HEK293 (cell line): ENCODE measurements at regions not wholly inside any gene's neighbourhood (a gene's known extent, or its start where the extent isn't known, plus 50 kb on each side); places are given as distances from the start of the nearest gene placed in this dataset.

Source experiments
- CTCF ChIA-PET: fragments of 350-600 bp; formaldehyde crosslinking; extraction: SDS; loops from one replicate; lab custom pipeline; 2021; ENCODE audit warnings: antibody characterized with exemption; lab: Yijun Ruan, JAX
- POLR2A ChIA-PET: fragments of 300-600 bp; formaldehyde crosslinking; extraction: SDS; loops from one replicate; lab custom pipeline; 2020; ENCODE audit warnings: antibody characterized with exemption, inconsistent platforms; lab: Yijun Ruan, JAX
- H3K27ac ChIP-seq: fragments of 200-500 bp; sonication (Bioruptor generic); 2 replicates; pipeline ENCODE4 v1.5.1; 2014; ENCODE audit warnings: low read depth, low read length, control low read depth, inconsistent platforms; ENCODE audit errors: extremely low read depth
- H3K36me3 ChIP-seq, 2 experiments: fragments of 200-500 bp in 1 of 2; sonication (Bioruptor generic) in 1 of 2; 1 replicate in 1 of 2; 2 replicates in 1 of 2; pipeline ENCODE4 v1.5.1; 2014 to 2017; ENCODE audit warnings: inconsistent platforms in 2 of 2, low read length in 2 of 2; ENCODE audit not compliant: control insufficient read depth in 2 of 2, insufficient read depth in 1 of 2
- H3K4me1 ChIP-seq: fragments of 200-500 bp; sonication (Bioruptor generic); 2 replicates; pipeline ENCODE4 v1.5.1; 2014; ENCODE audit warnings: mild to moderate bottlenecking, low read length, inconsistent platforms; ENCODE audit not compliant: control insufficient read depth, insufficient read depth
- H3K4me3 ChIP-seq: 2 replicates; pipeline ENCODE4 v1.5.1; 2011; ENCODE audit warnings: low read depth, mild to moderate bottlenecking, control low read depth, low read length, moderate library complexity
- H3K9me3 ChIP-seq: fragments of 200-500 bp; sonication (Bioruptor generic); 2 replicates; pipeline ENCODE4 v1.5.1; 2014; ENCODE audit warnings: low read depth, low read length, inconsistent platforms; ENCODE audit not compliant: control insufficient read depth, insufficient read depth
- HOXC10 ChIP-seq: sonication (generic); formaldehyde crosslinking; IDR thresholded peaks from 2 replicates; pipeline ENCODE4 v1.8.1; 2023; ENCODE audit warnings: mild to moderate bottlenecking, missing genetic modification reagents
- KLF10 ChIP-seq: fragments of 450-650 bp; IDR thresholded peaks from 2 replicates; pipeline ENCODE4 v1.5.1; 2018; ENCODE audit warnings: missing biosample characterization, mild to moderate bottlenecking, missing genetic modification characterization
- OSR2 ChIP-seq: fragments of 450-650 bp; formaldehyde crosslinking; IDR thresholded peaks from 2 replicates; pipeline ENCODE4 v1.5.1; 2016; ENCODE audit warnings: missing biosample characterization, missing genetic modification characterization
- SP2 ChIP-seq: fragments of 450-650 bp; formaldehyde crosslinking; IDR thresholded peaks from 2 replicates; pipeline ENCODE4 v1.5.1; 2016; ENCODE audit warnings: missing biosample characterization, missing genetic modification characterization
- TCF7L2 ChIP-seq: IDR thresholded peaks from 2 replicates; pipeline ENCODE4 v1.6.1; 2011; ENCODE audit warnings: low read depth, mild to moderate bottlenecking, inconsistent platforms, low read length, moderate library complexity, borderline replicate concordance
- TSHZ1 ChIP-seq: fragments of 450-650 bp; formaldehyde crosslinking; IDR thresholded peaks from 2 replicates; pipeline ENCODE4 v1.5.1; 2016; ENCODE audit warnings: missing biosample characterization, missing genetic modification characterization, borderline replicate concordance
- ZBTB8A ChIP-seq: fragments of 450-650 bp; formaldehyde crosslinking; IDR thresholded peaks from 2 replicates; pipeline ENCODE4 v1.5.1; 2016; ENCODE audit warnings: missing biosample characterization, missing genetic modification characterization
- ZNF121 ChIP-seq: fragments of 450-650 bp; formaldehyde crosslinking; IDR thresholded peaks from 2 replicates; pipeline ENCODE4 v1.5.1; 2016; ENCODE audit warnings: missing biosample characterization, missing genetic modification characterization
- ZNF132 ChIP-seq: fragments of 450-650 bp; formaldehyde crosslinking; IDR thresholded peaks from 2 replicates; pipeline ENCODE4 v1.5.1; 2017; ENCODE audit warnings: missing biosample characterization, missing genetic modification characterization, borderline replicate concordance
- ZNF140 ChIP-seq: fragments of 450-650 bp; formaldehyde crosslinking; IDR thresholded peaks from 2 replicates; pipeline ENCODE4 v1.5.1; 2016; ENCODE audit warnings: missing biosample characterization, missing genetic modification characterization
- ZNF174 ChIP-seq: fragments of 450-650 bp; formaldehyde crosslinking; IDR thresholded peaks from 2 replicates; pipeline ENCODE4 v1.5.0; 2017; ENCODE audit warnings: missing biosample characterization, mild to moderate bottlenecking, missing genetic modification characterization
- ZNF175 ChIP-seq: fragments of 450-650 bp; formaldehyde crosslinking; IDR thresholded peaks from 2 replicates; pipeline ENCODE4 v1.5.1; 2016; ENCODE audit warnings: missing biosample characterization, missing genetic modification characterization
- ZNF184 ChIP-seq: fragments of 450-650 bp; IDR thresholded peaks from 2 replicates; pipeline ENCODE4 v1.5.1; 2018; ENCODE audit warnings: missing biosample characterization, mild to moderate bottlenecking, missing genetic modification characterization
- ZNF391 ChIP-seq: fragments of 450-650 bp; formaldehyde crosslinking; IDR thresholded peaks from 2 replicates; pipeline ENCODE4 v1.5.1; 2016; ENCODE audit warnings: low read depth, missing biosample characterization, missing genetic modification characterization, borderline replicate concordance
- ZNF561 ChIP-seq: fragments of 450-650 bp; IDR thresholded peaks from 2 replicates; pipeline ENCODE4 v1.5.1; 2018; ENCODE audit warnings: missing biosample characterization, missing genetic modification characterization, borderline replicate concordance
- ZNF571 ChIP-seq: fragments of 450-650 bp; formaldehyde crosslinking; IDR thresholded peaks from 2 replicates; pipeline ENCODE4 v1.5.0; 2017; ENCODE audit warnings: missing biosample characterization, missing genetic modification characterization
- ZNF585B ChIP-seq: fragments of 450-650 bp; formaldehyde crosslinking; IDR thresholded peaks from 2 replicates; pipeline ENCODE4 v1.5.1; 2016; ENCODE audit warnings: missing biosample characterization, missing genetic modification characterization
- ZNF621 ChIP-seq: fragments of 450-650 bp; formaldehyde crosslinking; IDR thresholded peaks from 2 replicates; pipeline ENCODE4 v1.5.1; 2017; ENCODE audit warnings: missing biosample characterization, missing genetic modification characterization
- ZNF629 ChIP-seq: fragments of 450-650 bp; formaldehyde crosslinking; IDR thresholded peaks from 2 replicates; pipeline ENCODE4 v1.5.1; 2017; ENCODE audit warnings: missing biosample characterization, missing genetic modification characterization
- ZXDB ChIP-seq: fragments of 450-650 bp; formaldehyde crosslinking; IDR thresholded peaks from 2 replicates; pipeline ENCODE4 v1.5.1; 2016; ENCODE audit warnings: missing biosample characterization, missing genetic modification characterization
- TF ChIP-seq, protein P1 (sequence below): fragments of 450-650 bp; formaldehyde crosslinking; IDR thresholded peaks from 2 replicates; pipeline ENCODE4 v1.5.1; 2016; ENCODE audit warnings: missing biosample characterization, missing genetic modification characterization
- TF ChIP-seq, protein P2 (sequence below): fragments of 450-650 bp; formaldehyde crosslinking; IDR thresholded peaks from 2 replicates; pipeline ENCODE4 v1.5.1; 2017; ENCODE audit warnings: missing biosample characterization, missing genetic modification characterization
- TF ChIP-seq, protein P3 (sequence below): sonication (generic); formaldehyde crosslinking; IDR thresholded peaks from 2 replicates; pipeline ENCODE4 v1.8.1; 2022; ENCODE audit warnings: mild to moderate bottlenecking, moderate library complexity, missing genetic modification reagents
- TF ChIP-seq, protein P4 (sequence below): fragments of 450-650 bp; IDR thresholded peaks from 2 replicates; pipeline ENCODE4 v1.5.1; 2018; ENCODE audit warnings: missing biosample characterization, missing genetic modification characterization
- TF ChIP-seq, protein P5 (sequence below): fragments of 450-650 bp; formaldehyde crosslinking; IDR thresholded peaks from 2 replicates; pipeline ENCODE4 v1.5.1; 2016; ENCODE audit warnings: missing biosample characterization, missing genetic modification characterization
- TF ChIP-seq, protein P6 (sequence below): fragments of 450-650 bp; formaldehyde crosslinking; IDR thresholded peaks from 2 replicates; pipeline ENCODE4 v1.5.1; 2016; ENCODE audit warnings: missing biosample characterization, missing genetic modification characterization

DNA sequence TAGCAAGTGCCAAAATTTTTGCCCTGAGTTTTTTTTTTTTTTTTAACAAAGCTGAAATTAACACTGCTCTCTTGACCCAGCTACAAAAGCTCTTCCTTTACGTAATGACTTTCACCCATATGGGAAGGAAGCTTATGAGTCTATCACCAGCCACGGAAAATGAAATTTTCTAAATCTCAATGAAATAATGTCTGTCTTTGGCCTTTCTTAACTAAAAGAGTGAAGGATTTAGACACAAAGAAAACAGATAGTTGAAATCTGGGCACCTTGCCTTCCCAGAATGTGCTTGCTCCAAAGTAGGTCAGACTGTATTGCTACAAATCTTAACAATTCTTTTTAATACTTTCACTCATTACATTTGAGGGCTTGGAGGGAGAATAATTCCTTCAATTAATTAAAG, 180.8 kb upstream of the MGAT5 start:
- CTCF ChIA-PET = interaction anchor here (0.6 kb wide), 2 partner anchors 982 to 1016 kb away, joined by 3 to 7 read pairs; no protein-coding TSS in a partner anchor
- TF ChIP-seq ZNF391 (no peak), ZNF175 (no peak), ZNF561 (tag by site-specific recombination) (no peak), ZXDB (tag by site-specific recombination) (no peak), ZBTB8A (tag by site-specific recombination) (no peak), ZNF121 (tag by site-specific recombination) (no peak), HOXC10 (CRISPR knock-in tag) (no peak), ZNF132 (tag by site-specific recombination) (no peak), TCF7L2 (no peak), ZNF621 (no peak), ZNF629 (no peak), ZNF174 (no peak), OSR2 (no peak), ZNF184 (no peak), SP2 (tag by site-specific recombination) (no peak)
- TF ChIP-seq, protein P1, sequence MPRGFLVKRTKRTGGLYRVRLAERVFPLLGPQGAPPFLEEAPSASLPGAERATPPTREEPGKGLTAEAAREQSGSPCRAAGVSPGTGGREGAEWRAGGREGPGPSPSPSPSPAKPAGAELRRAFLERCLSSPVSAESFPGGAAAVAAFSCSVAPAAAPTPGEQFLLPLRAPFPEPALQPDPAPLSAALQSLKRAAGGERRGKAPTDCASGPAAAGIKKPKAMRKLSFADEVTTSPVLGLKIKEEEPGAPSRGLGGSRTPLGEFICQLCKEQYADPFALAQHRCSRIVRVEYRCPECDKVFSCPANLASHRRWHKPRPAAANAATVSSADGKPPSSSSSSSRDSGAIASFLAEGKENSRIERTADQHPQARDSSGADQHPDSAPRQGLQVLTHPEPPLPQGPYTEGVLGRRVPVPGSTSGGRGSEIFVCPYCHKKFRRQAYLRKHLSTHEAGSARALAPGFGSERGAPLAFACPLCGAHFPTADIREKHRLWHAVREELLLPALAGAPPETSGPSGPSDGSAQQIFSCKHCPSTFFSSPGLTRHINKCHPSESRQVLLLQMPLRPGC (tag by site-specific recombination) = no peak
- TF ChIP-seq, protein P2, sequence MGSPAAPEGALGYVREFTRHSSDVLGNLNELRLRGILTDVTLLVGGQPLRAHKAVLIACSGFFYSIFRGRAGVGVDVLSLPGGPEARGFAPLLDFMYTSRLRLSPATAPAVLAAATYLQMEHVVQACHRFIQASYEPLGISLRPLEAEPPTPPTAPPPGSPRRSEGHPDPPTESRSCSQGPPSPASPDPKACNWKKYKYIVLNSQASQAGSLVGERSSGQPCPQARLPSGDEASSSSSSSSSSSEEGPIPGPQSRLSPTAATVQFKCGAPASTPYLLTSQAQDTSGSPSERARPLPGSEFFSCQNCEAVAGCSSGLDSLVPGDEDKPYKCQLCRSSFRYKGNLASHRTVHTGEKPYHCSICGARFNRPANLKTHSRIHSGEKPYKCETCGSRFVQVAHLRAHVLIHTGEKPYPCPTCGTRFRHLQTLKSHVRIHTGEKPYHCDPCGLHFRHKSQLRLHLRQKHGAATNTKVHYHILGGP (tag by site-specific recombination) = no peak
- TF ChIP-seq, protein P3, sequence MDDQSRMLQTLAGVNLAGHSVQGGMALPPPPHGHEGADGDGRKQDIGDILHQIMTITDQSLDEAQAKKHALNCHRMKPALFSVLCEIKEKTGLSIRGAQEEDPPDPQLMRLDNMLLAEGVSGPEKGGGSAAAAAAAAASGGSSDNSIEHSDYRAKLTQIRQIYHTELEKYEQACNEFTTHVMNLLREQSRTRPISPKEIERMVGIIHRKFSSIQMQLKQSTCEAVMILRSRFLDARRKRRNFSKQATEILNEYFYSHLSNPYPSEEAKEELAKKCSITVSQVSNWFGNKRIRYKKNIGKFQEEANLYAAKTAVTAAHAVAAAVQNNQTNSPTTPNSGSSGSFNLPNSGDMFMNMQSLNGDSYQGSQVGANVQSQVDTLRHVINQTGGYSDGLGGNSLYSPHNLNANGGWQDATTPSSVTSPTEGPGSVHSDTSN (CRISPR knock-in tag) = no peak
- H3K9me3 ChIP-seq = no peaks in the 10 kb centered on the region
- H3K4me3 ChIP-seq = no peak overlapping the region
- no peak overlapping the region for H3K27ac ChIP-seq
- no peaks in the 10 kb centered on the region for H3K4me1 ChIP-seq
- POLR2A ChIA-PET = no interaction called here
- no peaks in the 10 kb centered on the region for H3K36me3 ChIP-seq

DNA sequence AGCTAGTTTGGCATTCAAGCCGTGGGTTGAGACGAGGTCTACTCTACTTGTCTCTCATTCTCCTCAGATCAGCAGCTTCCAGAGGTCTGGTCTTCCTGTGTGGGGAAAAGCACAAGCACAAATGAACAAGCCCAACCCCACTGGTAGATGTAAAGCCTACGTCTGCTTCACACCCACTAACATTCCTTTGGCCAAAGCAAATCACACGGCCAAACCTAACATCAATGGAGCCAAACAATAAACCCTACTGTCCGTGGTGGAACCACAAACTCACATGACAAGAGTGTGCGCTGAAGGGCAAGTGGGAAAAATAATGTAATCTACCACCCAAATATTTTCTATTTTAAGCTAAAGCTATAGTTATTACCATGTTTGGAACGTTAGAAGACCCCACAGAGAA, 179.3 kb upstream of the MGAT5 start:
- ChIA-PET POLR2A (no interaction called here), CTCF (no interaction called here)
- Histone ChIP-seq H3K9me3 (no peaks in the 10 kb centered on the region), H3K27ac (no peak overlapping the region), H3K4me1 (no peaks in the 10 kb centered on the region), H3K36me3 (no peaks in the 10 kb centered on the region), H3K4me3 (no peak overlapping the region)
- no peak for TF ChIP-seq KLF10 (tag by site-specific recombination)
- TF ChIP-seq ZNF571 (tag by site-specific recombination) = no peak
- TF ChIP-seq ZNF140 (tag by site-specific recombination) = no peak
- no peak for TF ChIP-seq TSHZ1 (tag by site-specific recombination)
- TF ChIP-seq, protein P4, sequence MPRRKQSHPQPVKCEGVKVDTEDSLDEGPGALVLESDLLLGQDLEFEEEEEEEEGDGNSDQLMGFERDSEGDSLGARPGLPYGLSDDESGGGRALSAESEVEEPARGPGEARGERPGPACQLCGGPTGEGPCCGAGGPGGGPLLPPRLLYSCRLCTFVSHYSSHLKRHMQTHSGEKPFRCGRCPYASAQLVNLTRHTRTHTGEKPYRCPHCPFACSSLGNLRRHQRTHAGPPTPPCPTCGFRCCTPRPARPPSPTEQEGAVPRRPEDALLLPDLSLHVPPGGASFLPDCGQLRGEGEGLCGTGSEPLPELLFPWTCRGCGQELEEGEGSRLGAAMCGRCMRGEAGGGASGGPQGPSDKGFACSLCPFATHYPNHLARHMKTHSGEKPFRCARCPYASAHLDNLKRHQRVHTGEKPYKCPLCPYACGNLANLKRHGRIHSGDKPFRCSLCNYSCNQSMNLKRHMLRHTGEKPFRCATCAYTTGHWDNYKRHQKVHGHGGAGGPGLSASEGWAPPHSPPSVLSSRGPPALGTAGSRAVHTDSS (tag by site-specific recombination) = no peak
- TF ChIP-seq, protein P5, sequence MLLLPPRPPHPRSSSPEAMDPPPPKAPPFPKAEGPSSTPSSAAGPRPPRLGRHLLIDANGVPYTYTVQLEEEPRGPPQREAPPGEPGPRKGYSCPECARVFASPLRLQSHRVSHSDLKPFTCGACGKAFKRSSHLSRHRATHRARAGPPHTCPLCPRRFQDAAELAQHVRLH (tag by site-specific recombination) = no peak
- TF ChIP-seq ZNF585B (tag by site-specific recombination) = no peak
- TF ChIP-seq, protein P6, sequence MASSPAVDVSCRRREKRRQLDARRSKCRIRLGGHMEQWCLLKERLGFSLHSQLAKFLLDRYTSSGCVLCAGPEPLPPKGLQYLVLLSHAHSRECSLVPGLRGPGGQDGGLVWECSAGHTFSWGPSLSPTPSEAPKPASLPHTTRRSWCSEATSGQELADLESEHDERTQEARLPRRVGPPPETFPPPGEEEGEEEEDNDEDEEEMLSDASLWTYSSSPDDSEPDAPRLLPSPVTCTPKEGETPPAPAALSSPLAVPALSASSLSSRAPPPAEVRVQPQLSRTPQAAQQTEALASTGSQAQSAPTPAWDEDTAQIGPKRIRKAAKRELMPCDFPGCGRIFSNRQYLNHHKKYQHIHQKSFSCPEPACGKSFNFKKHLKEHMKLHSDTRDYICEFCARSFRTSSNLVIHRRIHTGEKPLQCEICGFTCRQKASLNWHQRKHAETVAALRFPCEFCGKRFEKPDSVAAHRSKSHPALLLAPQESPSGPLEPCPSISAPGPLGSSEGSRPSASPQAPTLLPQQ (tag by site-specific recombination) = no peak
